H1 (cell line): ENCODE measurements at regions not wholly inside any gene's neighbourhood (a gene's known extent, or its start where the extent isn't known, plus 50 kb on each side); places are given as distances from the start of the nearest gene placed in this dataset.

Source experiments
- KDM4A ChIP-seq: IDR thresholded peaks from one replicate; pipeline ENCODE4 v1.7.1; 2012; ENCODE audit warnings: low read depth, mild to moderate bottlenecking, moderate library complexity, low read length, inconsistent platforms; ENCODE audit not compliant: severe bottlenecking
- SIN3A ChIP-seq, 2 experiments: IDR thresholded peaks in 1 of 2; conservative IDR thresholded peaks in 1 of 2; 2 replicates each; pipeline ENCODE4 v1.6.1; 2011 to 2012; ENCODE audit warnings: low read length in 2 of 2, improper control_type of control experiment in 1 of 2, low read depth in 1 of 2, mild to moderate bottlenecking in 1 of 2

DNA sequence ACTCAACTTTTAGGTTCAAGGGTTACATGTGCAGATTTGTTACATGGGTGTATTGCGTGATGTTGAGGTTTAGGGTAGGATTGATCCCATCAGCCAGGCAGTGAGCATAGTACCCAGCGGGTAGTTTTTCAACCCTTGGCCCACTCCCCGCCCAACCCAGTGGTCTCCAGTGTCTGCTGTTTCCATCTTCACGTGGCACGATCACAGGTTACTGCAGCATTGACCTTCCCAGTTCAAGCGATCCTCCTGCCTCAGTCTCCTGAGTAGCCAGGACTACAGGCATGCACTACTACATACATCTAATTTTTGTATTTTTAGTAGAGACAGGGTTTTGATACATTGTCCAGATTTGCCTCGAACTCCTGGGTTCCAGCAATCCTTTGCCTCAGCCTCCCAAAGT is 905.7 kb upstream of the ZNF722 start (continued):
- TF ChIP-seq SIN3A (conservative IDR thresholded peaks at IDR 0.05 in 1 of 2, IDR thresholded peaks at IDR 0.05 in 1 of 2; ENCODE audit: low read depth in 1 of 2, low read length in 2 of 2) (no peak), KDM4A (no peak)
